Smooth muscle cell (in vitro differentiated cells): ENCODE measurements at regions not wholly inside any gene's neighbourhood (a gene's known extent, or its start where the extent isn't known, plus 50 kb on each side); places are given as distances from the start of the nearest gene placed in this dataset.

ENCODE experiments used
- DNase-seq: peaks from one replicate; lab custom pipeline; 2025; ENCODE audit not compliant: unreplicated experiment; lab: John Stamatoyannopoulos, UW
- H2AFZ ChIP-seq: fragments of 200-600 bp; sonication (generic); 2 replicates; pipeline ENCODE4 v1.6.0; 2016; ENCODE audit warnings: antibody characterized with exemption, low read depth, mild to moderate bottlenecking
- H3F3A ChIP-seq: fragments of 200-600 bp; sonication (generic); 2 replicates; pipeline ENCODE4 v1.6.0; 2017; ENCODE audit warnings: antibody characterized with exemption, low read depth
- H3K27ac ChIP-seq: fragments of 200-600 bp; sonication (generic); 2 replicates; pipeline ENCODE4 v1.5.1; 2016; ENCODE audit warnings: low read depth, mild to moderate bottlenecking
- H3K27me3 ChIP-seq: fragments of 200-600 bp; sonication (generic); 2 replicates; pipeline ENCODE4 v1.6.1; 2016; ENCODE audit warnings: low read depth, mild to moderate bottlenecking
- H3K36me3 ChIP-seq: fragments of 200-600 bp; sonication (generic); 2 replicates; pipeline ENCODE4 v1.5.1; 2016; ENCODE audit warnings: low read depth
- H3K4me1 ChIP-seq: fragments of 200-600 bp; sonication (generic); 2 replicates; pipeline ENCODE4 v1.5.1; 2016; ENCODE audit warnings: low read depth
- H3K4me2 ChIP-seq: fragments of 200-600 bp; sonication (generic); 2 replicates; pipeline ENCODE4 v1.6.0; 2016; ENCODE audit warnings: mild to moderate bottlenecking
- H3K4me3 ChIP-seq: fragments of 200-600 bp; sonication (generic); 2 replicates; pipeline ENCODE4 v1.5.1; 2016; ENCODE audit warnings: mild to moderate bottlenecking
- H3K79me2 ChIP-seq: fragments of 200-600 bp; sonication (generic); 2 replicates; pipeline ENCODE4 v1.6.0; 2016; ENCODE audit warnings: low read depth, mild to moderate bottlenecking
- H3K9ac ChIP-seq: fragments of 200-600 bp; sonication (generic); 2 replicates; pipeline ENCODE4 v1.6.0; 2016; ENCODE audit warnings: low read depth
- H3K9me3 ChIP-seq: fragments of 200-600 bp; sonication (generic); replicated peaks from 2 replicates; pipeline ENCODE4 v1.5.1; 2016; ENCODE audit warnings: low read depth
- H4K20me1 ChIP-seq: fragments of 200-600 bp; sonication (generic); 2 replicates; pipeline ENCODE4 v1.6.0; 2016; ENCODE audit warnings: low read depth
- CTCF ChIP-seq: fragments of 200-600 bp; sonication (generic); IDR thresholded peaks from 2 replicates; pipeline ENCODE4 v1.5.1; 2017; ENCODE audit warnings: borderline replicate concordance, mild to moderate bottlenecking, antibody characterized with exemption; ENCODE audit not compliant: insufficient read depth, poor library complexity, severe bottlenecking
- WGBS: methylation state at CpG from one replicate; pipeline ENCODE4 v1.1.7; 2016; ENCODE audit warnings: low lambda C conversion rate; 5-methylcytosine and 5-hydroxymethylcytosine counted together

GRCh38 chr17:63292421-63292820 is 153.7 kb downstream of the CYB561 start:
- Histone ChIP-seq H3K4me2 (peak overlapping the region; percentile 13), H4K20me1 (no peaks in the 10 kb centered on the region), H3K27me3 (no peaks in the 10 kb centered on the region)

GRCh38 chr17:63293323-63294075 is 152.6 kb downstream of the CYB561 start:
- Histone ChIP-seq H3K4me3 (no peak overlapping the region), H3K36me3 (peaks cover 11% of the 10 kb centered on the region), H2AFZ (no peak overlapping the region), H3K79me2 (peaks cover 3% of the 10 kb centered on the region), H3K27me3 (no peaks in the 10 kb centered on the region), H4K20me1 (no peaks in the 10 kb centered on the region), H3F3A (peaks cover 21% of the 10 kb centered on the region), H3K9me3 (no peaks in the 10 kb centered on the region), H3K4me1 (peaks cover 3% of the 10 kb centered on the region), H3K9ac (no peak overlapping the region), H3K4me2 (peak overlapping the region; percentile 13), H3K27ac (peak overlapping the region; percentile 73)
- no peak for TF ChIP-seq CTCF
- no peak for DNase-seq
- 44% methylated on average over 4 of the region's 4 CpGs for WGBS

More at GRCh38 chr17:63292421-63292820, 153.7 kb downstream of the CYB561 start:
- no peak overlapping the region for H3K9ac ChIP-seq
- H3K9me3 ChIP-seq = no peaks in the 10 kb centered on the region
- peaks cover 11% of the 10 kb centered on the region for H3K36me3 ChIP-seq
- no peak overlapping the region for H3K4me3 ChIP-seq
- TF ChIP-seq CTCF = no peak
- H3F3A ChIP-seq = peaks cover 21% of the 10 kb centered on the region
- H3K79me2 ChIP-seq = peaks cover 5% of the 10 kb centered on the region
- H2AFZ ChIP-seq = no peak overlapping the region
- peaks cover 3% of the 10 kb centered on the region for H3K4me1 ChIP-seq
- no peak for DNase-seq
- peak overlapping the region; percentile 21 for H3K27ac ChIP-seq

- H3K9me3 ChIP-seq = no peaks in the 10 kb centered on the region
- no peak overlapping the region for H3K4me2 ChIP-seq
- no peaks in the 10 kb centered on the region for H4K20me1 ChIP-seq
- H2AFZ ChIP-seq = no peak overlapping the region
- DNase-seq = no peak
- H3K4me3 ChIP-seq = no peak overlapping the region
- H3K27ac ChIP-seq = peak overlapping the region; percentile 73
- no peak for TF ChIP-seq CTCF
- peaks cover 21% of the 10 kb centered on the region for H3F3A ChIP-seq
- H3K36me3 ChIP-seq = peaks cover 11% of the 10 kb centered on the region
- H3K4me1 ChIP-seq = peaks cover 3% of the 10 kb centered on the region
- no peaks in the 10 kb centered on the region for H3K79me2 ChIP-seq
- H3K9ac ChIP-seq = no peak overlapping the region
- WGBS = 88% methylated on average over 3 of the region's 3 CpGs
- no peaks in the 10 kb centered on the region for H3K27me3 ChIP-seq
Measured at GRCh38 chr17:63294776-63295175, 151.3 kb downstream of the CYB561 start.

GRCh38 chr17:63295288-63295687 is 150.8 kb downstream of the CYB561 start:
- H3K9me3 ChIP-seq = no peaks in the 10 kb centered on the region
- DNase-seq = no peak
- H2AFZ ChIP-seq = no peak overlapping the region
- no peak overlapping the region for H3K4me2 ChIP-seq
- peaks cover 21% of the 10 kb centered on the region for H3F3A ChIP-seq
- TF ChIP-seq CTCF = no peak
- H3K27ac ChIP-seq = peak overlapping the region; percentile 6
- no peaks in the 10 kb centered on the region for H3K79me2 ChIP-seq
- H3K36me3 ChIP-seq = peaks cover 11% of the 10 kb centered on the region
- peaks cover 3% of the 10 kb centered on the region for H3K4me1 ChIP-seq
- H4K20me1 ChIP-seq = no peaks in the 10 kb centered on the region
- 13% methylated on average over 2 of the region's 2 CpGs for WGBS
- H3K4me3 ChIP-seq = no peak overlapping the region
- H3K9ac ChIP-seq = no peak overlapping the region
- no peaks in the 10 kb centered on the region for H3K27me3 ChIP-seq
